SIG-M5 treated with dmso at 0.1 percent for 504 hours (cell line): ENCODE measurements at regions not wholly inside any gene's neighbourhood (a gene's known extent, or its start where the extent isn't known, plus 50 kb on each side); places are given as distances from the start of the nearest gene placed in this dataset.
A peak's percentile ranks its signal among the peaks of the same experiment; 100 is the strongest.

Experiments used
- DNase-seq: peaks from one replicate; lab custom pipeline; 2025; ENCODE audit not compliant: unreplicated experiment; lab: John Stamatoyannopoulos, UW

DNA sequence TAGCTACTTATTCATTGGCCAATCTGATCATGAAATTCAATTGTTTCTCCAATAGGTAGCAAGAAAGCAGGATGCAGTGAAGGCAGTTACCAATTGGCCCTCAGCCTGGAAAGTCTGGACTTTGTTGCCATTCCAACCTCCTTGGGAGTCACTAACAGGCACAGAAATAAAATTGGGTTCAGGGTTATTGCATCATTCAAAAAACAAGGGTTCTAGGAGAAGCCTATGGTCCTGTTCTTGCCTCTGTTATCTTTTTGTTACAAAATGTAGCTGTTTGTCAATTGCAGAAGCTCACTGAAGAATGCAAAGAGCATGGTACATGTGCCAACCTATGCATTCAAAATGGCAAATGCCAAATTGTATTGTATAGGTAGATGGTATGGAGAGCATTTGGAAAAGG is 51.0 kb upstream of the CCNG1 start:
- DNase-seq, result no peak

DNA sequence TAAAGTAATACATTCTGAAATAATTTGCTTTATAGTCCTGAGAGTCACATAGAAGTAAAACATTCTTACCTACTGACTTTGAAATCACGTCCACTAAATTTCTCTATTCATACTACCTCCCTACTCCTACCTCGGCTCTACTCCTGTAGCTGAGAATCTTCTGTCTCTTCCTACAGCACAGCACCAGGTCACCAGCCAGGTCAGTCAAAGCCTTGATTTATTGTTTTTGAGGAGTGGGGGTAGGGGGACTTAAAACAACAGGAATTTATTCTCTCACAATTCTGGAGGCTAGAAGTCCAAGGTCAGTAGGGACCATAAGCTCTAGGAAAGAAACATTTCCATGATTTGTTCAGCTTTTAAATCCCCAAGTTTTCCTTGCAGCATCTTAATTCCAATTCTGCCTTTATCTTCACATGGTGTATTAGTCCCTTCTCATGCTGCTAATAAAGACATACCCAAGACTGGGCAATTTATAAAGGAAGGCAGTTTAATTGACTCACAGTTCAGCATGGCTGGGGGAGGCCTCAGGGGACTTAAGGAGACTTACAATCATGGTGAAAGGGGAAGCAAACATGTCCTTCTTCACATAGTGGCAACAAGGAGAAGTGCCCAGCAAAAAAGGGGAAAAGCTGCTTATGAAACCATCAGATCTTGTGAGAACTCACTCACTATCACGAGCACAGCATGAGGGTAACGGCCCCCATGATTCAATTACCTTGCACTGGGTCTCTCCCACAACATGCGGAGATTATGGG is 49.6 kb upstream of the CCNG1 start:
- peak; percentile 42 for DNase-seq
